ENCODE measurements at regions not wholly inside any gene's neighbourhood (a gene's known extent, or its start where the extent isn't known, plus 50 kb on each side); places are given as distances from the start of the nearest gene placed in this dataset.

DNA sequence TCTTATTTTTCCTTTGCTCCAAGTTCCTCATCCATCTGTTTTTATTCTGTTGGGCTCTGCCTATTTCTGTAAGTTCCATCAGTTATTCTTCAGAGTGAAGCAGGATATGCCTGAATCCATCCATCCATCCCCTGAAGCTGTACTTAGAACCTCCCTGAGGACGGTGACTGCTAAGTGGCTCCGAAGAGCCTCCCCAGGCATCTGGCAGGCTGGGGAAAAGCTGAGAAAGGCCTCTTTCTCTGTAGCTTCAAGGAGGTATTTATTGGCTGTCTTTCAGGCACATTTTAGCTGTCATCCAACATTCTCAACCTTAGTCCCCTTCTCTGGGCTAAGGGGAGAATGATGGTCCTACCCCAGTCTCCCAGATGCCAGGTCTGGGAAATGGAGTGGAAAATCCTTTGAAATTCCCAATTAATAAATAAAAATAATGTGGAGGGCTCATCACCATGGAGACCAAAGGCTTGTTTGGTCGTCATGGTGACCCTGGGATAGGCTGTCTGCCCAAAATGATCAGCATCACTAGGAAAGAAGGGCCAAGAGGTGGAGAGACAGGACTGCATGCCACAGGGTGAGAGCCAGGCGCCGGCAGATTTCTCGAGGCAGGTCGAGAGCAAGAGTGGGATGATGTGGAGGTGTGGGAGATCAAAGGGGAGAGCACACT is 82.0 kb downstream of the UBIAD1 start:
- Histone ChIP-seq H3K36me3 (ENCODE audit: insufficient read depth) (no peaks in the 10 kb centered on the region), H3K79me2 (replicated peaks; ENCODE audit: insufficient read depth) (no peaks in the 10 kb centered on the region), H4K20me1 (replicated peaks; ENCODE audit: insufficient read depth) (no peaks in the 10 kb centered on the region), H3K4me3 (peak overlapping the region; percentile 43; the same call in 1 of the 2 replicates), H3K27ac (ENCODE audit: low read depth) (peak overlapping the region; percentile 87), H3K4me2 (peak overlapping the region; percentile 69), H2AFZ (no peak overlapping the region), H3K4me1 (ENCODE audit: insufficient read depth) (peaks cover 58% of the 10 kb centered on the region), H3K9me2 (ENCODE audit: insufficient read depth) (no peaks in the 10 kb centered on the region), H3F3A (replicated peaks; ENCODE audit: low read depth) (peaks cover 39% of the 10 kb centered on the region), H3K27me3 (ENCODE audit: insufficient read depth) (no peaks in the 10 kb centered on the region)
- Mint-ChIP-seq H3K4me3 (peak overlapping the region; percentile 61), H3K9me3 (peaks cover 3% of the 10 kb centered on the region; the same call in 1 of the 3 replicates), H3K27ac (peak overlapping the region; percentile 66), H3K4me1 (peaks cover 67% of the 10 kb centered on the region), H3K36me3 (ENCODE audit: low read depth) (no peaks in the 10 kb centered on the region; the same call in 2 of the 3 replicates), H3K27me3 (ENCODE audit: insufficient read depth, low read depth, poor library complexity) (peaks cover 35% of the 10 kb centered on the region)
- DNase-seq (ENCODE audit: low spot score) (peak; percentile 61), ATAC-seq (peak; percentile 7)
- TF ChIP-seq ZNF114 (CRISPR knock-in tag; IDR thresholded peaks at IDR 0.05) (no peak), ZNF331 (CRISPR knock-in tag; IDR thresholded peaks at IDR 0.05; ENCODE audit: low read depth) (no peak), EZH2phosphoT487 (IDR thresholded peaks at IDR 0.05; ENCODE audit: unreplicated experiment) (no peak), STAT1 (IDR thresholded peaks at IDR 0.05; ENCODE audit: unreplicated experiment) (no peak), POLR2AphosphoS5 (IDR thresholded peaks at IDR 0.05; ENCODE audit: low read depth) (no peak), CREB1 (CRISPR knock-in tag; IDR thresholded peaks at IDR 0.05; ENCODE audit: low read depth) (no peak)
- TF ChIP-seq, protein P1, sequence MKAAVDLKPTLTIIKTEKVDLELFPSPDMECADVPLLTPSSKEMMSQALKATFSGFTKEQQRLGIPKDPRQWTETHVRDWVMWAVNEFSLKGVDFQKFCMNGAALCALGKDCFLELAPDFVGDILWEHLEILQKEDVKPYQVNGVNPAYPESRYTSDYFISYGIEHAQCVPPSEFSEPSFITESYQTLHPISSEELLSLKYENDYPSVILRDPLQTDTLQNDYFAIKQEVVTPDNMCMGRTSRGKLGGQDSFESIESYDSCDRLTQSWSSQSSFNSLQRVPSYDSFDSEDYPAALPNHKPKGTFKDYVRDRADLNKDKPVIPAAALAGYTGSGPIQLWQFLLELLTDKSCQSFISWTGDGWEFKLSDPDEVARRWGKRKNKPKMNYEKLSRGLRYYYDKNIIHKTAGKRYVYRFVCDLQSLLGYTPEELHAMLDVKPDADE (IDR thresholded peaks at IDR 0.05) = no peak
- TF ChIP-seq, protein P2, sequence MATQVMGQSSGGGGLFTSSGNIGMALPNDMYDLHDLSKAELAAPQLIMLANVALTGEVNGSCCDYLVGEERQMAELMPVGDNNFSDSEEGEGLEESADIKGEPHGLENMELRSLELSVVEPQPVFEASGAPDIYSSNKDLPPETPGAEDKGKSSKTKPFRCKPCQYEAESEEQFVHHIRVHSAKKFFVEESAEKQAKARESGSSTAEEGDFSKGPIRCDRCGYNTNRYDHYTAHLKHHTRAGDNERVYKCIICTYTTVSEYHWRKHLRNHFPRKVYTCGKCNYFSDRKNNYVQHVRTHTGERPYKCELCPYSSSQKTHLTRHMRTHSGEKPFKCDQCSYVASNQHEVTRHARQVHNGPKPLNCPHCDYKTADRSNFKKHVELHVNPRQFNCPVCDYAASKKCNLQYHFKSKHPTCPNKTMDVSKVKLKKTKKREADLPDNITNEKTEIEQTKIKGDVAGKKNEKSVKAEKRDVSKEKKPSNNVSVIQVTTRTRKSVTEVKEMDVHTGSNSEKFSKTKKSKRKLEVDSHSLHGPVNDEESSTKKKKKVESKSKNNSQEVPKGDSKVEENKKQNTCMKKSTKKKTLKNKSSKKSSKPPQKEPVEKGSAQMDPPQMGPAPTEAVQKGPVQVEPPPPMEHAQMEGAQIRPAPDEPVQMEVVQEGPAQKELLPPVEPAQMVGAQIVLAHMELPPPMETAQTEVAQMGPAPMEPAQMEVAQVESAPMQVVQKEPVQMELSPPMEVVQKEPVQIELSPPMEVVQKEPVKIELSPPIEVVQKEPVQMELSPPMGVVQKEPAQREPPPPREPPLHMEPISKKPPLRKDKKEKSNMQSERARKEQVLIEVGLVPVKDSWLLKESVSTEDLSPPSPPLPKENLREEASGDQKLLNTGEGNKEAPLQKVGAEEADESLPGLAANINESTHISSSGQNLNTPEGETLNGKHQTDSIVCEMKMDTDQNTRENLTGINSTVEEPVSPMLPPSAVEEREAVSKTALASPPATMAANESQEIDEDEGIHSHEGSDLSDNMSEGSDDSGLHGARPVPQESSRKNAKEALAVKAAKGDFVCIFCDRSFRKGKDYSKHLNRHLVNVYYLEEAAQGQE (IDR thresholded peaks at IDR 0.05; ENCODE audit: unreplicated experiment) = no peak

DNA sequence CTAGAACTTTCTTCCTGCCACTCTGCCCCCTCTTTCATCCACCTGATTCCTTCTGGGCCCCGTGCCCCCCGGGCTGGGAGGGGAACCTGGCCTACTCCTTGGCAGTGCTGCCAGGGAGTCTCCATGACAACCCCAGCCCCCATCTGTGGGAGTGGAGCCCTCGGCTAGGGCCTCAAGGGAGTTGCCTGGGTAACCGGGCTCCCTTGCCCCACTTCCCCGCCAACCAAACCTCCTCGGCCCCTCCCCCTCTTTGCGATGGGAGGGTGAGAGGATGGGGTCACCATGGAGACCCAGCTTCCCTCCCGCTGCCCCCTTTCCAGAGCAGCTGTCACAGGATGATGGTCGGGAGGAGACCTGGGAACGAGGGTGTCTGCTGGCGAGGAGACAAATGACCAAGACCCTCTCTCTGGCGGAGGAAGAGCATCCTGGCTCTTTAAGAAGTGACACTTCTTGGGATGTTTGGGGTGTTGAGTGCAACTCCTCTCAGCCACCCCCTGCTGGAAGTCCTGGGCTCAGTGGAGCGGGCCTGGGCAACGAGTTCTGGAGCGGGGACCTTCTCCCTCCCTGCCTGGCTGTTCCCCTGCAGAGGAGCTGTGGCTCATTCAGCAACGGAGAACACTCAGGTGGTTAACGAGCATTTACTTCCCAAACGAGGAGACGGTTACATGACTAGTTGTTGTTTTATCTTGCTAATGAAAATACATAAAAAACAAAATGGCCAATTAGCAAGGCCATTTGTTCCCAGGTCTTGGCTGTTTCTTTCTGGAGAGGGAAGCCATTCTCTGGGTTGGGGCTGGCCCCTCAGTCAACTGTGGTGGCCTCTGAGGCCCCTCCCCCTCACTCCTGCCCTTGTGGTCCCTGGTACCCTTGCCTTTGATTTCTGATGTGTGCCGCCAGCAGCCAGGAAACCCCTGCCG is 82.8 kb downstream of the UBIAD1 start:
- H3K4me3 ChIP-seq = peak overlapping the region; percentile 43
- H3K4me3 Mint-ChIP-seq = peak overlapping the region; percentile 61
- peak overlapping the region; percentile 69 for H3K4me2 ChIP-seq
- H3K79me2 ChIP-seq (replicated peaks; ENCODE audit: insufficient read depth) = no peaks in the 10 kb centered on the region
- no peaks in the 10 kb centered on the region; the same call in 2 of the 3 replicates for H3K36me3 Mint-ChIP-seq (ENCODE audit: low read depth)
- peaks cover 31% of the 10 kb centered on the region for H3K27me3 Mint-ChIP-seq (ENCODE audit: insufficient read depth, low read depth, poor library complexity)
- H3K27ac ChIP-seq (ENCODE audit: low read depth) = peak overlapping the region; percentile 87
- peak overlapping the region; percentile 95 for H3K27ac Mint-ChIP-seq
- H3K27me3 ChIP-seq (ENCODE audit: insufficient read depth) = no peaks in the 10 kb centered on the region
- no peaks in the 10 kb centered on the region for H3K36me3 ChIP-seq (ENCODE audit: insufficient read depth)
- H4K20me1 ChIP-seq (replicated peaks; ENCODE audit: insufficient read depth) = no peaks in the 10 kb centered on the region
- DNase-seq (ENCODE audit: low spot score) (peak; percentile 94), ATAC-seq (peak; percentile 80)
- no peak overlapping the region for H2AFZ ChIP-seq
- H3K4me1 Mint-ChIP-seq = peaks cover 62% of the 10 kb centered on the region
- peaks cover 3% of the 10 kb centered on the region; the same call in 1 of the 3 replicates for H3K9me3 Mint-ChIP-seq
- H3K4me1 ChIP-seq (ENCODE audit: insufficient read depth) = peaks cover 50% of the 10 kb centered on the region
- peaks cover 39% of the 10 kb centered on the region for H3F3A ChIP-seq (replicated peaks; ENCODE audit: low read depth)
- no peaks in the 10 kb centered on the region for H3K9me2 ChIP-seq (ENCODE audit: insufficient read depth)
- TF ChIP-seq JUNB (IDR thresholded peaks at IDR 0.05; ENCODE audit: unreplicated experiment) (no peak), CREB1 (CRISPR knock-in tag; IDR thresholded peaks at IDR 0.05; ENCODE audit: low read depth) (no peak), POLR2AphosphoS5 (IDR thresholded peaks at IDR 0.05; ENCODE audit: low read depth) (peak; percentile 48)
- TF ChIP-seq, protein P1 (IDR thresholded peaks at IDR 0.05) = 0 out of 2 replicates have a peak, but pooled peaks have one; percentile 17

Data from GM23338 (cell line).